GM19455 (cell line): ENCODE measurements at regions not wholly inside any gene's neighbourhood (a gene's known extent, or its start where the extent isn't known, plus 50 kb on each side); places are given as distances from the start of the nearest gene placed in this dataset.
"Not testable (repeated sequence)": the region's sequence is repeated elsewhere in the genome, so short reads cannot be mapped to it uniquely, and the experiment has no call there.

Experiments used
- ATAC-seq: cut with Tn5 transposase; IDR thresholded peaks from one replicate; pipeline ENCODE4 v1.9.1; 2021; ENCODE audit not compliant: unreplicated experiment

- no peak for ATAC-seq
These were observed 71.0 kb downstream of the COQ2 start for GRCh38 chr4:83213640-83214039.

- ATAC-seq: peak; percentile 81
These were observed 72.4 kb downstream of the COQ2 start for GRCh38 chr4:83212041-83212851.

DNA sequence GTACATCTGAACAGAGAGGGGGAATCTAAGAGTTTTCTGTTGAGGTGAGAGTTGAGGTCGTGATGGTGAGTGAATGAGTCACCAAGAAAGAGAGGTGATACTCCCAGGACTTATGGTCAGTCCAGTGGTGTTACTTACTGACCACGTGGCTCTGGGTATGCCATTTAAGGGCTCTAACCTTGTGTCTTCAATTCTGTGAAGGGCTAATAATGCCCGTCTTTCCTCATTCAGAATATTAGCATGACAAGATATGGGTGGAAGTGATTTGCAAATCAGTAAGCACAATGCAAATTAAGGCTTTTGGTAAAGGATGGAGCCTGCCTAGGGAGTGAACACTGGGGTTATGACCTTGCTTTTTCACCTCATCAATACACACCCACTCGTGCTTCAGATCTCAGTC lies 75.2 kb downstream of the COQ2 start:
- no peak for ATAC-seq

DNA sequence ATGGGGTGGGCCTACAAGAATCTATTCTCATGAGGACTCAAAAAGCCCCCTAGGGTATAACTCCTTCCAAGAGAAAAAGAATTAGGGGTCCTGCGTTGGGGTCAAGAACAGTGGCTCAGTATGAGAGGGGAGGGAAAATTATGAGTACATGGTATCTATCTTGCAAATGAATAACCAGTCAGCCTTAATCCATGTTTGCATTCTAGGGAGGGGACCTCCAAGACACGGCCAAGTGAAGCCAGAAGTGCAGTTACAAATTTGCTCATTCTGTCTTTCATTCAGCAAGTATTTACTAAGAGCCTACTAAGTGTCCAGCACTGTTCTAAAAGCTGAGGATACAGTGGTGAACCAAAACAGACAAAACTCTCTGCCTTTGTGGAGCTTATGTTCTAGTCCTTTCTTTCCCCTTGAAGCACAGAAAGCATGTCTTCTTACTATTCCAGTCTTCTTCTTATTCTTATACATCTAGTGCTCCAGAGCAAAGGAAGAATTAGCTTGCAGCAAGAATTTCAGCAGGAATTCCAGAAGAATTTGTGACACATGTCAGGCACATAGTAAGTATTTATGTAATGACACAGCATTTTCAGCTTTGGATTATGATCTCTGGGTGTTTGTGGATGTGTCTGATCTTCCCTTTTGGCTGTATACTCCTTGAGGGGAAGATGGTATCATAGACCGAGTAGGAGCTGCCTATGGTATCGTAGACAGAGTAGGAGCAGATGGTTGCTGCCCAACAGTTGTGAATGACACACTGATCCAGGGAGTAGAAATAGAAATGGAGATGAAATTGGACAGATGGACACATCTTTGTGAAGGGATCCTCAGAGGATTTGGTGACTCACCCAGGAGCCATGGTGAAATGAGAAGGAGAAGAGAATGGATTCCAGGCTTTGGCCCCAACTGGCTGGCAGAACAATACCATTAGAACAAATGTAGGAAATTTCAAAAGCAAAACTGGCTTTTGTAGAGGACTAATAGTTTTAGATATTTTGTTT lies 75.9 kb downstream of the COQ2 start:
- no peak for ATAC-seq

GRCh38 chr4:83207497-83208101 lies 77.0 kb downstream of the COQ2 start:
- no peak for ATAC-seq

DNA sequence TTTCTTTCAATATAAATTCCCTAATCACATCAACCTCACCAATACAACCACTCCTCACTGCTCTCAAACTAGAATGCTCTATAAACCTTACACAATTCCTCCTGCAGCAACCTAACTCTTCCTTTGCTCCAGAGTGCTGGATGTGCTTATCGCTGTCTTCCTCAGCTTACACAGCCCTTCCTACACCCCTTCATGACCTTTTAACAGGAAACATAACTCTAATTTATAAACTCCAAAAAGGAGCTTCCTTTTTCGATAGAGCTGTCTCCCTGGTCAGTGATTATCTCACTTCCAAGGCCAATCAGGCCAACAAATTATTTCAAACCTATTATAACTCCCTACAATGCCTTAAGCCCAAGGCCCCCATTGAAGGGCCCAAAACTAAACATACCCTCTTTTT lies 78.8 kb downstream of the COQ2 start:
- ATAC-seq: no peak

DNA sequence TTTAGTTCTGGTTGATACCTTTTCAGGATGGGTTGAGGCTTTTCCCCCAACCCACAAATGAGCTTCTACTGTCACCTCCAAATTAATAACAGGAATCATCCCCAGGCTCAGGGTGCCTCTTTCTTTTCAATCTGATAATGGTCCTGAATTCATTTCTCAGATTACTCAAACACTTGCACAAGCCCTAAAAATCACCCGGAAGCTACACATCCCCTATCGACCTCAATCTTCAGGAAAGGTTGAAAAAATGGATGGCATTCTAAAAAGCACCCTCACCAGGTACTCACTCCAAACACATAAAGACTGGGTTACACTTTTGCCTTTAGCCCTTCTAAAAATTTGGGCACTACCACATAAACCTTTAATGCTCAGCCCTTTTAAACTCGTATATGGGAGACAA lies 79.9 kb downstream of the COQ2 start:
- no peak for ATAC-seq

GRCh38 chr4:83201761-83202160 lies 82.8 kb downstream of the COQ2 start:
- ATAC-seq: no peak

GRCh38 chr4:83197555-83198235 lies 83.2 kb upstream of the PLAC8 start:
- ATAC-seq: no peak

- ATAC-seq: no peak
These were observed 82.4 kb upstream of the PLAC8 start for GRCh38 chr4:83196921-83197320.

- no peak for ATAC-seq
These were observed 80.7 kb upstream of the PLAC8 start for GRCh38 chr4:83195269-83195668.

DNA sequence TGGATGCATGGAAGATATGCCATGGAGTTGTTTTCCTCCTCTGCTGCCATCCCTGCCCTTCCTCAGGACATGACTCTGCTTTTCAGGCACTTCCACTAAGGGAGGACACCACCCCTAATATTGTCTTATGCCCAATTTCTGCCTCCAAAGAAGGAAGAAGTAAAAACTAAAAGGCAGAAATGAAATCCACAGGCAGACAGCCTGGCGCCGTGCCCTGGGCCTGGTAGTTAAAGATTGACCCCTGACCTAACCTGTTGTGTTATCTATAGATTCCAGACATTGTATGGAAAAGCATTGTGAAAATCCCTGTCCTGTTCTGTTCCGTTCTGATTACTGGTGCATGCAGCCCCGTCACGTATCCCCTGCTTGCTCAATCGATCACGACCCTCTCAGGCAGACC lies 80.1 kb upstream of the PLAC8 start:
- ATAC-seq: not testable (repeated sequence)

DNA sequence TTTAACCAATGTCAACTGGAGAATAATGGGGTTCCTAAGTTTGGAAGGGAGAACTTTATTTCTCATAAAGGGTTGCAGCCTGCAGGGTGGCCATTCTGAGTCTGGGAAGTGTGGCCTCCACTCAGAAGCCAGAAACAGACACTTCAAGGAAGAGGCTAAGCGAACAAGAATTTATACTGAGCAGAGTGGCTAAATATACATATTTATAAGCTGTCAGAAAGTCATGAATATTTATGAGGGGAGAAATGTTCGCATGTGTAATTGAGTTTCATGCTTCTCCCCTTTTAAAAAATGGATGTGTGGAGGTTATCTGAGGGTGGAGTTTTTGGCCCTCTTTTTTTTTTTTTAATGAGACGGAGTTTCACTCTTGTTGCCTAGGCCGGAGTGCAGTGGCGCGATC lies 78.1 kb upstream of the PLAC8 start:
- ATAC-seq: no peak

- ATAC-seq: no peak
These were observed 76.5 kb upstream of the PLAC8 start for GRCh38 chr4:83191026-83191425.

GRCh38 chr4:83189631-83190136 lies 75.2 kb upstream of the PLAC8 start:
- ATAC-seq: no peak

GRCh38 chr4:83180431-83180968 lies 66.0 kb upstream of the PLAC8 start:
- no peak for ATAC-seq

- ATAC-seq: no peak
These were observed 64.7 kb upstream of the PLAC8 start for GRCh38 chr4:83179205-83179604.

GRCh38 chr4:83178029-83178428 lies 63.5 kb upstream of the PLAC8 start:
- ATAC-seq: peak; percentile 46

GRCh38 chr4:83177182-83177581 lies 62.7 kb upstream of the PLAC8 start:
- ATAC-seq: no peak

- ATAC-seq: peak; percentile 48
These were observed 60.4 kb upstream of the PLAC8 start for GRCh38 chr4:83174844-83175414.
